Stimulated activated CD8-positive, alpha-beta memory T cell treated with anti-CD3 and anti-CD28 coated beads, Interleukin-7, amount 100 ng/mL, for 1 hour (primary cell): ENCODE measurements at regions not wholly inside any gene's neighbourhood (a gene's known extent, or its start where the extent isn't known, plus 50 kb on each side); places are given as distances from the start of the nearest gene placed in this dataset.
"Not testable (repeated sequence)": the region's sequence is repeated elsewhere in the genome, so short reads cannot be mapped to it uniquely, and the experiment has no call there.

Experiments used
- DNase-seq, 2 donors: peaks; one replicate each; pipeline ENCODE4 v3.0.0-alpha.2; 2020; ENCODE audit warnings: low read depth in 2 of 2

DNA sequence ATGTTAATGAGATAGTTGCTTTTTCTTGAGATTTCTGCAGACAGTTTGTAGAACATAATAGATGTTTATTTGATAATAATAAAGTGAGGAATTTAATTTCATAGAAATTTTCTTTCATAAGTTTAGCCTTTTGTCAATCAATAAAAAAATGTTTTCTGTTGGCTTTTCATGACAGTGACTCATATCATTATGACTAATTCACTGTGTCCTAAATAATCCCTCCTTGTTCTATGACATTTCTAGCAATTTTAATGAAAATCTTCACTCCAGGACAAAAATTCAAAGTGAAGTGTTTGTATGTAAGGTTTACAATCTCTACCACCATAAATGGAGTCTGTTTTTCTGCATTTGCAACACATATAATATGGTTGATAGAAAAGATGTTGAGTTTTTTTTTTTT is 109.9 kb downstream of the UTRN start:
- no peak for DNase-seq

GRCh38 chr6:144395826-144396225 is 110.7 kb downstream of the UTRN start:
- DNase-seq, result no peak

- no peak for DNase-seq
Measured at GRCh38 chr6:144397141-144397540, 112.0 kb downstream of the UTRN start.

- no peak for DNase-seq
Measured at GRCh38 chr6:144400321-144400720, 115.2 kb downstream of the UTRN start.

DNA sequence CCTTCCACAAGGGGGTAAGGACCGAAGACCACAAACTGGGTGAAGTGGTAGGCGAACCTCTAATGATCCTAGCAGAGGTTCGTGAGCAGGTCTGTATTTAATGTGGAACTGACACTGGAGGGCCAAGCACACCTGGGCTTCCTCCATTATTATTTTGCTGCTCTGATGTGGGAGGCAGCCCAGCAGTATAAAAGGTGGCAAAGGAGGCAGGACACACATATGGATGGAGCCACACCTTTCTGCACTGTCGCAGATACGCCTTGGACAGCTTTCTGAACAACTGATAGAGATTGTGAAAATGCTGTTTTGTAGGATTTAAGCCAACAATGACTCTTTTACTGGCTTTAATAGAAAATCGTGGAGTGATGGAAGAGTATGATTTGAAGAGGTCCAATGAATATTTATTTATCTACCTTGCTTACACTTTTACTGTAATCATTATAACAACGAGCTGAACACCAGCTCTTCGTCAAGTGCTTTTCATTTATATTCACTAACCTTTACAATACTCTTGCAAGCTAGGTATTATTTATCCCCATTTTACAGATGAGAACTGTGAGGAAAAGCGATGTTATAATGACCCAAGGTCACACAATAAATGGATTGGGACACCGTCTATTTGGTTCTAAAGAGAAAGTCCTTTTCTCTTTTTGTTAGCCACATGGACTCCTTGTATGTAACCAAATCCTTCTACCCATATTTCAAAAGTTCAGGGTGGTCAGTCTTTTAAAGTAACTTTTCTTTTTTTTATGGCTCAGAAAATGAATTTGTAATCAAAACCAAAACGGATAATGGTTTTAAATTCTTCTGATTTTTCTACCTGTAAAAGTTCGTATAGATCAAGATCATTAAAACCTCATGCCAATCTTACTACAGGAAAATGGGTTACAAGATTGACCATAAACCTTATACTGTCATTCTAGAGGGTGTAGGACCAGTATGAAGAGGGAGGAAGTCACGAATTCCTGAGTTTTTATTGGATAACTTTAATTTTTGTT is 116.9 kb downstream of the UTRN start:
- no peak for DNase-seq

GRCh38 chr6:144402750-144403149 is 117.6 kb downstream of the UTRN start:
- DNase-seq, result no peak

- no peak for DNase-seq
Measured at GRCh38 chr6:144405163-144405562, 120.0 kb downstream of the UTRN start.

DNA sequence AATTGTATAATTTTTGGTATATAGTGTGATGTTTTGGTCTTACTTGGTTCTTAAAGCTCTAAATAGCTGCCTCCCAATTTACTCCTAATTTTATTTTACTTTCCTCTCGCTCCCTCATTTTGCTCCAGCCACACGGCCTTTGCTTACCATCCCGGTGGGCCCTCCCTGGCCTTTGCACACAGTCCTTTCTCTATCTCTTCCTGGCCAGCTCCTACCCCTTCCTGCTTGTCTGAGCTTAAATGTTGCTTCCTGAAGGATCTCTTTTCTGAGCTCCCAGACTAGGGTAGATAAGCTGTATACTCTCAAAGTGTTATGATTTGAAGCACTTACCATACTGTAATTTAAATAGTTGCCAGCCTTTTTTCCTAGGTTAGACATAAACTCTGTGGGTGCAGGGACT is 121.7 kb downstream of the UTRN start:
- DNase-seq, result no peak

GRCh38 chr6:144408161-144408560 is 123.0 kb downstream of the UTRN start:
- no peak for DNase-seq

DNA sequence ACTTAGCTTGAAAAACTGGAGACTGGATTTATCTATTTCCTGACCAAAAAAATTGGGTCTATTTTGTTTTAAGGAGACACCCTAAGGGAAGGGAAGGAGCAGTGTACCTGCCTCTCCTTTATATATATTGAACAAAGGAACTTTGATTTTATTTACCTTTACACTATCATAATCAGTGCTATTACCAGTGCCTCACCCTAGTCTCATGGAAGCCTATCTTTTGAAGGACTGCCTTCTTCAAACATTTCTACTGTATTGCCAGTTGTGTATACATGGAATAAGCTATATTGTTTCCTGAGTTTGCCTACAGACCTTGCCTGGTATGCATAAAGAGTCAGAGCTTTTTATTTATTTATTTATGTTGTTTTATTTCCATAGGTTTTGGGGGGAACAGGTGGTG is 124.9 kb downstream of the UTRN start:
- no peak for DNase-seq

GRCh38 chr6:144410574-144410973 is 125.4 kb downstream of the UTRN start:
- DNase-seq, result not testable (repeated sequence)

DNA sequence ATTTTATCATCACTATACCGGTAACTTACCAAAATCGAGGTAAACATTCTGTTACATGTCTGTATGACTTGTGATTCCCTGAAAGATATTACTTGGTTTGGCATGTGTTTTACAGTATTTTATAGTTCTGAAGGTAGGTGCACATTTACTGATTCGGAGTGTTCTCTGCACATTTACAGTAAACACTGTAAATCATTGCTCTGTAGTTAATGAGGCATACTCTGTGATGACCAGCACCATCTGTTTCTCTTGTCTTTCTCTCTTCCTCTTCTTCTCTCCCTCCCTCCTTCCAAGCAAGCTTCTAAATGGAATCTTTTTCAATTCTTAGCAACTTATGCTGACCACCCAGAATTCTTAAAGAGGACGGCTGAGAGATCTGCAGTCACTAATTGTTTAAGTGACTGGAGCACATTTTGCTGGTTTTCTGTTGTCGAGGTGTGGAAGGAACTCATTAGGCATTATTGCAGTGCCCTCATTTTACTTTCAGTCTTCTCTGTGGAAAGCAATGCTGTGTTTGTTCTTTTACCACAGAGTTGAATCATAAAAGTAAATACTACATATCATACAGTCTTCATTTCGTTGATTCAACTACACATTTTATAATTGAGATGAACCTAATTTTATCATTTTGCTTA is 126.5 kb downstream of the UTRN start:
- DNase-seq, result no peak

GRCh38 chr6:144413418-144413817 is 128.3 kb downstream of the UTRN start:
- no peak for DNase-seq

GRCh38 chr6:144415014-144415413 is 129.9 kb downstream of the UTRN start:
- DNase-seq, result no peak

GRCh38 chr6:144415835-144416237 is 130.7 kb downstream of the UTRN start:
- no peak for DNase-seq

GRCh38 chr6:144416244-144416643 is 131.1 kb downstream of the UTRN start:
- DNase-seq, result no peak

- no peak for DNase-seq
Measured at GRCh38 chr6:144416773-144417172, 131.6 kb downstream of the UTRN start.

DNA sequence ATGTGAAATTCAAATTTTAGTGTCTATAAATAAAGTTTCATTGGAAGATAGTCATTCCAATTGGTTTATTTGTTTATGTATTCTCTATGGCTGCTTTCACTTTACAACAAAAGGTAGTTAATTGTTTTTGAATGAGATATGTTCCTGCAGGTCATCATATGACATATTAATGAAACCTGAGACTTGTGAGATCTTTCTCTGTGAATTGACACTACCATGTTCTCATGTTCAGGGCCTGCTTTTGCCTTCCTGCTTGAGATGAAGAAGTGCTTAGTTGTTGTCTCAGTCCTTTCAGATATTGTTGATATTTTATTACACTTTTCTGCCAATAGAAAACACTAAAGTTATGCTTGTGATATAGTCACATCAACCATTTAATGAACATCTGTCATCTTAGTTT is 132.5 kb downstream of the UTRN start:
- no peak for DNase-seq

DNA sequence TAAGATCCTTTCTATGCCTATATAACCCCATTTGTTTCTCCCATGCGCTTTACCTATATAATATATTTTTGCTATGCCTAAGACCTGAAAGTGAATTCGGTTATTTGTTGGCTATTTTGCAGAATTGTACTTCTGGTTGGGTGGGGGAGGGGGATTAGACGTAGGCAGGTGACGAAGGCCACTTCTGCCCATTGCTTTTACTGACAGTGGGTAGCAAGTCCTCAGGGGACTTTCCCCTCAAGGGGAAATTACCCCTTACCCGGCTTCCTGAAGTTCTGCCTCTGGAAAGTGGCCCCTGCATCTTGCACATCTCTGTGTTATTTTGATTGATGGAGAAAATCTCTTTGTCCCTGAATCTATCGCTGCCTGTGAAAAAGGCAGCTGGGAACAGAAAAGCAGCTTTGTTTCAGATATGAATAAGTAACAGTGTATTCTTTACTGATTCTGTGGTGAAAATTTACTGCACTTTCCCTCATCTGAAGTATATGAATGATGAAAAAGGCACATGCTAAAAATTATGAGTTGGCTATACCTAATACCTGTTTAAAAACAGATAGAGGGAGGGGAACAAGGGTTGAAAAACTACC is 133.9 kb downstream of the UTRN start:
- DNase-seq, result no peak

- no peak for DNase-seq
Measured at GRCh38 chr6:144423167-144423566, 138.0 kb downstream of the UTRN start.

GRCh38 chr6:144429753-144430152 is 144.6 kb downstream of the UTRN start:
- no peak for DNase-seq

- not testable (repeated sequence) for DNase-seq
Measured at GRCh38 chr6:144433446-144433845, 148.3 kb downstream of the UTRN start.
